ENCODE measurements at regions not wholly inside any gene's neighbourhood (a gene's known extent, or its start where the extent isn't known, plus 50 kb on each side); places are given as distances from the start of the nearest gene placed in this dataset.

GRCh38 chr12:69161829-69162228 is 77.5 kb upstream of the CPSF6 start:
- no peaks in the 10 kb centered on the region for H3K9me3 ChIP-seq
- no peaks in the 10 kb centered on the region for H3K4me1 ChIP-seq
- TF ChIP-seq POLR2A (IDR thresholded peaks at IDR 0.05): no peak
- no peak for TF ChIP-seq CTCF (IDR thresholded peaks at IDR 0.05)
- no peak for DNase-seq
- no peak overlapping the region for H3K4me3 ChIP-seq
- no peak overlapping the region for H3K27ac ChIP-seq
- H3K36me3 ChIP-seq: no peaks in the 10 kb centered on the region
- no peaks in the 10 kb centered on the region for H3K27me3 ChIP-seq

- Histone ChIP-seq H3K9me3 (no peaks in the 10 kb centered on the region), H3K4me3 (no peak overlapping the region), H3K27ac (no peak overlapping the region), H3K27me3 (no peaks in the 10 kb centered on the region), H3K36me3 (no peaks in the 10 kb centered on the region), H3K4me1 (no peaks in the 10 kb centered on the region)
- no peak for TF ChIP-seq CTCF (IDR thresholded peaks at IDR 0.05)
- TF ChIP-seq POLR2A (IDR thresholded peaks at IDR 0.05): no peak
- no peak for DNase-seq
These were observed 75.5 kb upstream of the CPSF6 start for GRCh38 chr12:69163681-69164362.

- no peak overlapping the region for H3K4me3 ChIP-seq
- no peaks in the 10 kb centered on the region for H3K9me3 ChIP-seq
- TF ChIP-seq POLR2A (IDR thresholded peaks at IDR 0.05): no peak
- TF ChIP-seq CTCF (IDR thresholded peaks at IDR 0.05): no peak
- H3K4me1 ChIP-seq: no peaks in the 10 kb centered on the region
- DNase-seq: no peak
- H3K36me3 ChIP-seq: no peaks in the 10 kb centered on the region
- no peak overlapping the region for H3K27ac ChIP-seq
- H3K27me3 ChIP-seq: no peaks in the 10 kb centered on the region
These were observed 71.7 kb upstream of the CPSF6 start for GRCh38 chr12:69167648-69168165.

- Histone ChIP-seq H3K4me3 (no peak overlapping the region), H3K4me1 (no peaks in the 10 kb centered on the region), H3K36me3 (no peaks in the 10 kb centered on the region), H3K27ac (no peak overlapping the region), H3K9me3 (no peaks in the 10 kb centered on the region), H3K27me3 (no peaks in the 10 kb centered on the region)
- TF ChIP-seq CTCF (IDR thresholded peaks at IDR 0.05): no peak
- TF ChIP-seq POLR2A (IDR thresholded peaks at IDR 0.05): no peak
- DNase-seq: no peak
These were observed 71.0 kb upstream of the CPSF6 start for GRCh38 chr12:69168363-69168762.

- H3K36me3 ChIP-seq: no peaks in the 10 kb centered on the region
- no peak for DNase-seq
- no peaks in the 10 kb centered on the region for H3K9me3 ChIP-seq
- TF ChIP-seq POLR2A (IDR thresholded peaks at IDR 0.05): no peak
- no peak for TF ChIP-seq CTCF (IDR thresholded peaks at IDR 0.05)
- H3K27me3 ChIP-seq: no peaks in the 10 kb centered on the region
- no peak overlapping the region for H3K4me3 ChIP-seq
- no peaks in the 10 kb centered on the region for H3K4me1 ChIP-seq
- H3K27ac ChIP-seq: no peak overlapping the region
These were observed 70.5 kb upstream of the CPSF6 start for GRCh38 chr12:69168828-69169227.

Data from Peyer's patch (tissue), 4 donors.